ENCODE measurements at regions not wholly inside any gene's neighbourhood (a gene's known extent, or its start where the extent isn't known, plus 50 kb on each side); places are given as distances from the start of the nearest gene placed in this dataset.

- Mint-ChIP-seq H3K27ac (ENCODE audit: unreplicated experiment) (no peak overlapping the region), H3K9me3 (ENCODE audit: low read depth, unreplicated experiment) (no peaks in the 10 kb centered on the region), H3K36me3 (ENCODE audit: insufficient read depth, unreplicated experiment) (no peaks in the 10 kb centered on the region), H3K27me3 (ENCODE audit: unreplicated experiment) (peaks cover 63% of the 10 kb centered on the region), H3K4me1 (ENCODE audit: low read depth, unreplicated experiment) (no peaks in the 10 kb centered on the region), H3K4me3 (ENCODE audit: low read depth, unreplicated experiment) (no peak overlapping the region)
- no peak for TF ChIP-seq CTCF (IDR thresholded peaks at IDR 0.05; ENCODE audit: unreplicated experiment)
- CTCF ChIA-PET = interaction anchor here (0.5 kb wide), 1 partner anchor 309 kb away, joined by 3 read pairs; no protein-coding TSS in a partner anchor
- BruUV-seq (replicated peaks) = no TSS peak
- DNase-seq = no peak
- intact Hi-C loops (cut with micrococcal nuclease; ENCODE audit: unreplicated experiment) = no loop called here
Measured at GRCh38 chr10:78893217-78893616, 175.5 kb upstream of the ZMIZ1 start.

GRCh38 chr10:78894089-78894840 lies 174.5 kb upstream of the ZMIZ1 start:
- intact Hi-C loops (cut with micrococcal nuclease; ENCODE audit: unreplicated experiment) = no loop called here
- no peak for DNase-seq
- Mint-ChIP-seq H3K27me3 (ENCODE audit: unreplicated experiment) (peaks cover 52% of the 10 kb centered on the region), H3K36me3 (ENCODE audit: insufficient read depth, unreplicated experiment) (no peaks in the 10 kb centered on the region), H3K4me3 (ENCODE audit: low read depth, unreplicated experiment) (no peak overlapping the region), H3K4me1 (ENCODE audit: low read depth, unreplicated experiment) (no peaks in the 10 kb centered on the region), H3K9me3 (ENCODE audit: low read depth, unreplicated experiment) (no peaks in the 10 kb centered on the region), H3K27ac (ENCODE audit: unreplicated experiment) (no peak overlapping the region)
- no peak for TF ChIP-seq CTCF (IDR thresholded peaks at IDR 0.05; ENCODE audit: unreplicated experiment)
- BruUV-seq (replicated peaks) = no TSS peak
- CTCF ChIA-PET = no interaction called here

GRCh38 chr10:78894841-78895195 lies 173.9 kb upstream of the ZMIZ1 start:
- no peak for DNase-seq
- no TSS peak for BruUV-seq (replicated peaks)

GRCh38 chr10:78895469-78895868 lies 173.3 kb upstream of the ZMIZ1 start:
- CTCF ChIA-PET = no interaction called here
- Mint-ChIP-seq H3K36me3 (ENCODE audit: insufficient read depth, unreplicated experiment) (no peaks in the 10 kb centered on the region), H3K9me3 (ENCODE audit: low read depth, unreplicated experiment) (no peaks in the 10 kb centered on the region), H3K4me1 (ENCODE audit: low read depth, unreplicated experiment) (no peaks in the 10 kb centered on the region), H3K27ac (ENCODE audit: unreplicated experiment) (no peak overlapping the region), H3K27me3 (ENCODE audit: unreplicated experiment) (peaks cover 44% of the 10 kb centered on the region), H3K4me3 (ENCODE audit: low read depth, unreplicated experiment) (no peak overlapping the region)
- intact Hi-C loops (cut with micrococcal nuclease; ENCODE audit: unreplicated experiment) = no loop called here
- BruUV-seq (replicated peaks) = no TSS peak
- TF ChIP-seq CTCF (IDR thresholded peaks at IDR 0.05; ENCODE audit: unreplicated experiment) = no peak
- no peak for DNase-seq

More at GRCh38 chr10:78894841-78895195, 173.9 kb upstream of the ZMIZ1 start:
- no peak for TF ChIP-seq CTCF (IDR thresholded peaks at IDR 0.05; ENCODE audit: unreplicated experiment)
- Mint-ChIP-seq H3K36me3 (ENCODE audit: insufficient read depth, unreplicated experiment) (no peaks in the 10 kb centered on the region), H3K27ac (ENCODE audit: unreplicated experiment) (no peak overlapping the region), H3K27me3 (ENCODE audit: unreplicated experiment) (peaks cover 47% of the 10 kb centered on the region), H3K9me3 (ENCODE audit: low read depth, unreplicated experiment) (no peaks in the 10 kb centered on the region), H3K4me1 (ENCODE audit: low read depth, unreplicated experiment) (no peaks in the 10 kb centered on the region), H3K4me3 (ENCODE audit: low read depth, unreplicated experiment) (no peak overlapping the region)
- CTCF ChIA-PET = no interaction called here
- intact Hi-C loops (cut with micrococcal nuclease; ENCODE audit: unreplicated experiment) = no loop called here
